Superior temporal gyrus (tissue), 1 donor: ENCODE measurements at regions not wholly inside any gene's neighbourhood (a gene's known extent, or its start where the extent isn't known, plus 50 kb on each side); places are given as distances from the start of the nearest gene placed in this dataset.
"Not testable (repeated sequence)": the region's sequence is repeated elsewhere in the genome, so short reads cannot be mapped to it uniquely, and the experiment has no call there.

Source experiments
- DNase-seq: peaks from one replicate; pipeline ENCODE4 v3.0.0-alpha.2; 2016; ENCODE audit errors: extremely low spot score

GRCh38 chr11:38011496-38011895, 1413.5 kb upstream of the RAG2 start:
- no peak for DNase-seq

- no peak for DNase-seq
Observed at GRCh38 chr11:38009932-38010331, 1411.9 kb upstream of the RAG2 start.

GRCh38 chr11:38006466-38006865, 1408.4 kb upstream of the RAG2 start:
- no peak for DNase-seq

- DNase-seq = no peak
Observed at GRCh38 chr11:38005597-38005996, 1407.6 kb upstream of the RAG2 start.

GRCh38 chr11:37999171-37999570, 1401.1 kb upstream of the RAG2 start:
- DNase-seq = no peak

- DNase-seq = no peak
Observed at GRCh38 chr11:37995886-37996285, 1397.8 kb upstream of the RAG2 start.

- no peak for DNase-seq
Observed at GRCh38 chr11:37988031-37988430, 1390.0 kb upstream of the RAG2 start.

GRCh38 chr11:37984991-37985390, 1387.0 kb upstream of the RAG2 start:
- no peak for DNase-seq

- DNase-seq = no peak
Observed at GRCh38 chr11:37978647-37979046, 1380.6 kb upstream of the RAG2 start.

- DNase-seq = no peak
Observed at GRCh38 chr11:37973941-37974340, 1375.9 kb upstream of the RAG2 start.

GRCh38 chr11:37972691-37973090, 1374.7 kb upstream of the RAG2 start:
- no peak for DNase-seq

GRCh38 chr11:37969336-37969735, 1371.3 kb upstream of the RAG2 start:
- not testable (repeated sequence) for DNase-seq

GRCh38 chr11:37968148-37968547, 1370.1 kb upstream of the RAG2 start:
- DNase-seq = no peak

GRCh38 chr11:37967635-37968034, 1369.6 kb upstream of the RAG2 start:
- no peak for DNase-seq

GRCh38 chr11:37963440-37963839, 1365.4 kb upstream of the RAG2 start:
- DNase-seq = no peak

GRCh38 chr11:37957717-37958116, 1359.7 kb upstream of the RAG2 start:
- no peak for DNase-seq

GRCh38 chr11:37951996-37952395, 1354.0 kb upstream of the RAG2 start:
- no peak for DNase-seq

- DNase-seq = no peak
Observed at GRCh38 chr11:37948258-37948657, 1350.2 kb upstream of the RAG2 start.

GRCh38 chr11:37947821-37948220, 1349.8 kb upstream of the RAG2 start:
- no peak for DNase-seq

GRCh38 chr11:37946155-37946766, 1348.2 kb upstream of the RAG2 start:
- DNase-seq = no peak

GRCh38 chr11:37942081-37942480, 1344.0 kb upstream of the RAG2 start:
- DNase-seq = no peak

- no peak for DNase-seq
Observed at GRCh38 chr11:37929100-37929653, 1331.1 kb upstream of the RAG2 start.

GRCh38 chr11:37926772-37927171, 1328.7 kb upstream of the RAG2 start:
- DNase-seq = no peak

- no peak for DNase-seq
Observed at GRCh38 chr11:37916331-37916730, 1318.3 kb upstream of the RAG2 start.
